IMR-90 (cell line): ENCODE measurements at regions not wholly inside any gene's neighbourhood (a gene's known extent, or its start where the extent isn't known, plus 50 kb on each side); places are given as distances from the start of the nearest gene placed in this dataset.

Source experiments
- ATAC-seq: fragments of 200-7000 bp; cut with Tn5 transposase; 2 replicates; pipeline ENCODE4 v1.9.1; 2020; ENCODE audit warnings: low read depth, mild to moderate bottlenecking, moderate library complexity
- BruUV-seq: library from RNA; stranded (reverse); fragments of 400-500 nt; replicated peaks from 2 replicates; lab custom pipeline; 2021; lab: Mats Ljungman, UMichigan
- CTCF ChIA-PET: fragments of 300-600 bp; formaldehyde crosslinking; extraction: SDS; loops from one replicate; lab custom pipeline; 2021; ENCODE audit warnings: antibody characterized with exemption; lab: Yijun Ruan, JAX
- POLR2A ChIA-PET: fragments of 300-600 bp; sonication (Branson Sonifier 250); formaldehyde crosslinking; loops from one replicate; lab custom pipeline; 2022; ENCODE audit warnings: antibody characterized with exemption; ENCODE audit not compliant: unreplicated experiment; lab: Charles Lee
- DNase-seq: peaks from one replicate; pipeline ENCODE4 v3.0.0; 2013
- H2AFZ ChIP-seq: replicated peaks from 2 replicates; pipeline ENCODE3; 2013; ENCODE audit warnings: low read length, mild to moderate bottlenecking; ENCODE audit not compliant: poor library complexity
- H2AK5ac ChIP-seq: 2 replicates; pipeline ENCODE4 v1.6.1; 2013; ENCODE audit warnings: low read depth, low read length, inconsistent platforms
- H2AK9ac ChIP-seq: replicated peaks from 2 replicates; pipeline ENCODE3; 2013; ENCODE audit warnings: mild to moderate bottlenecking, low read depth, low read length, moderate library complexity; ENCODE audit not compliant: poor library complexity
- H2BK120ac ChIP-seq: 2 replicates; pipeline ENCODE4 v1.6.1; 2013; ENCODE audit warnings: low read depth, low read length, inconsistent platforms
- H2BK15ac ChIP-seq: 3 replicates; pipeline ENCODE4 v1.6.1; 2013; ENCODE audit warnings: low read depth, low read length, inconsistent platforms
- H2BK20ac ChIP-seq: 2 replicates; pipeline ENCODE4 v1.6.1; 2013; ENCODE audit warnings: low read depth, mild to moderate bottlenecking, inconsistent platforms, low read length, moderate library complexity
- H2BK5ac ChIP-seq: 2 replicates; pipeline ENCODE4 v1.6.1; 2013; ENCODE audit warnings: mild to moderate bottlenecking, low read depth, low read length, inconsistent platforms; ENCODE audit not compliant: poor library complexity, severe bottlenecking
- H3K14ac ChIP-seq: replicated peaks from 2 replicates; pipeline ENCODE4 v1.6.1; 2013; ENCODE audit warnings: low read depth, low read length, inconsistent platforms
- H3K18ac ChIP-seq: 2 replicates; pipeline ENCODE4 v1.6.1; 2013; ENCODE audit warnings: low read depth, low read length, control low read depth
- H3K23ac ChIP-seq: 2 replicates; pipeline ENCODE4 v1.6.1; 2013; ENCODE audit warnings: low read depth, low read length, inconsistent platforms
- H3K27ac ChIP-seq: 2 replicates; pipeline ENCODE4 v1.5.1; 2013; ENCODE audit warnings: mild to moderate bottlenecking, control low read depth, low read length; ENCODE audit not compliant: insufficient read depth
- H3K27me3 ChIP-seq: 2 replicates; pipeline ENCODE4 v1.6.1; 2013; ENCODE audit warnings: low read length; ENCODE audit not compliant: control insufficient read depth, insufficient read depth
- H3K36me3 ChIP-seq: 2 replicates; pipeline ENCODE4 v1.6.1; 2013; ENCODE audit warnings: low read length, mixed read lengths; ENCODE audit not compliant: control insufficient read depth, insufficient read depth
- H3K4ac ChIP-seq: 2 replicates; pipeline ENCODE4 v1.6.1; 2013; ENCODE audit warnings: low read depth, low read length, inconsistent platforms
- H3K4me1 ChIP-seq: 2 replicates; pipeline ENCODE4 v1.6.1; 2013; ENCODE audit warnings: low read length, mixed read lengths; ENCODE audit not compliant: control insufficient read depth, insufficient read depth
- H3K4me2 ChIP-seq: 2 replicates; pipeline ENCODE4 v1.6.1; 2013; ENCODE audit warnings: low read depth, mild to moderate bottlenecking, control low read depth, low read length, moderate library complexity
- H3K4me3 ChIP-seq: 2 replicates; pipeline ENCODE4 v1.5.1; 2013; ENCODE audit warnings: low read depth, mild to moderate bottlenecking, control low read depth, low read length, moderate library complexity; ENCODE audit not compliant: insufficient read depth
- H3K56ac ChIP-seq: 2 replicates; pipeline ENCODE4 v1.6.1; 2013; ENCODE audit warnings: low read length, inconsistent platforms; ENCODE audit not compliant: insufficient read depth; ENCODE audit errors: extremely low read depth
- H3K79me1 ChIP-seq, 2 experiments: 2 replicates each; pipeline ENCODE4 v1.6.1; 2013; ENCODE audit warnings: low read length in 2 of 2, inconsistent platforms in 1 of 2, low read depth in 1 of 2
- H3K9ac ChIP-seq: 2 replicates; pipeline ENCODE4 v1.6.1; 2013; ENCODE audit warnings: low read depth, low read length, control low read depth
- H3K9me1 ChIP-seq: 2 replicates; pipeline ENCODE4 v1.6.1; 2013; ENCODE audit warnings: low read length, inconsistent platforms; ENCODE audit not compliant: insufficient read depth
- H3K9me3 ChIP-seq: 2 replicates; pipeline ENCODE4 v1.6.1; 2013; ENCODE audit warnings: low read length; ENCODE audit not compliant: control insufficient read depth, insufficient read depth
- H4K20me1 ChIP-seq: 2 replicates; pipeline ENCODE4 v1.6.1; 2013; ENCODE audit warnings: low read length, inconsistent platforms; ENCODE audit not compliant: insufficient read depth
- H4K5ac ChIP-seq: 2 replicates; pipeline ENCODE4 v1.6.1; 2013; ENCODE audit warnings: mild to moderate bottlenecking, low read depth, low read length, control low read depth
- H4K8ac ChIP-seq, 2 experiments: 2 replicates each; pipeline ENCODE4 v1.6.1; 2013; ENCODE audit warnings: low read depth in 2 of 2, low read length in 2 of 2, control low read depth in 1 of 2, inconsistent platforms in 1 of 2
- H4K91ac ChIP-seq: 2 replicates; pipeline ENCODE4 v1.6.1; 2013; ENCODE audit warnings: low read depth, low read length, inconsistent platforms; ENCODE audit not compliant: insufficient read depth
- MAFK ChIP-seq: IDR thresholded peaks from 2 replicates; pipeline ENCODE4 v1.6.1; 2012; ENCODE audit warnings: low read depth, low read length, improper control_type of control experiment
- POLR2A ChIP-seq: IDR thresholded peaks from 2 replicates; pipeline ENCODE4 v1.6.1; 2012; ENCODE audit warnings: mild to moderate bottlenecking, low read depth, low read length
- RAD21 ChIP-seq: IDR thresholded peaks from 2 replicates; pipeline ENCODE4 v1.6.1; 2012; ENCODE audit warnings: low read length, improper control_type of control experiment
- SMC3 ChIP-seq: fragments of 150-350 bp; IDR thresholded peaks from 2 replicates; pipeline ENCODE4 v1.6.1; 2016; ENCODE audit warnings: low read depth, mild to moderate bottlenecking, antibody characterized with exemption, low read length, moderate library complexity
- WGBS, 2 experiments: methylation state at CpG; one replicate each; pipeline versions ENCODE4 v1.1.5 to v1.1.7; 2013; ENCODE audit warnings: missing lambda C conversion rate in 2 of 2; ENCODE audit not compliant: insufficient read length in 1 of 2; ENCODE audit errors: extremely low coverage in 2 of 2; 5-methylcytosine and 5-hydroxymethylcytosine counted together
- dilution Hi-C: fragments of 300-500 bp; cut with HindIII; formaldehyde crosslinking; loops from one replicate; pipeline ENCODE4 v1.14.3; 2018; ENCODE audit warnings: low sequenced_read_pairs; ENCODE audit not compliant: unreplicated experiment
- in situ Hi-C: fragments of 300-500 bp; cut with MboI; formaldehyde crosslinking; loops from 3 replicates; pipeline ENCODE4 v1.14.3; 2019; ENCODE audit warnings: low sequenced_read_pairs, inconsistent platforms, mixed read lengths
- intact Hi-C: fragments of 100-400 bp; cut with micrococcal nuclease; formaldehyde crosslinking; loops from 2 replicates; pipeline ENCODE4 v1.10.0; 2022

DNA sequence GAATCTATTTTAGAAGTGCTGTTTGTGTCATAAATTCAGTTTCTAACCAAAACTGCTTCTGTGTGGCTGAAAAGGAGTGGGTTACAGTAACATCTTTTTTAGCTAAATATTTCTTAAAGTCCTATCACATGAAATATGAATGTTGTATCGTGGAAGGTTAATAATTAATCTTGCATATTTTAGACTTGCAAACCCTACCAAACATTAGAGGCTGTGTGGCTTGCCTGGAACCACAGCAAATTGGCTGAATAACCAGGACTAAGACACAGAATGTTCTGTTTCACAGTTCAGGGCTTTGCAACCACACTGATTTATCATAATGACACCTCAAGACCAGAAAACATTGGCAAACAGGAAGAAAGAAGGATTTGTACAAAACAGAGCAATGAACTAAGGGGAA, 208.9 kb upstream of the CNTNAP5 start:
- CTCF ChIA-PET: no interaction called here
- H3K79me1 ChIP-seq: no peaks in the 10 kb centered on the region

More for the DNA sequence above, 208.9 kb upstream of the CNTNAP5 start:
- Histone ChIP-seq H2BK15ac (no peak overlapping the region), H3K56ac (no peak overlapping the region), H3K4me1 (no peaks in the 10 kb centered on the region), H4K20me1 (no peaks in the 10 kb centered on the region), H3K27ac (no peak overlapping the region), H3K9me1 (no peaks in the 10 kb centered on the region), H2BK5ac (no peak overlapping the region), H4K91ac (no peak overlapping the region), H3K27me3 (no peaks in the 10 kb centered on the region), H3K14ac (no peak overlapping the region), H3K4ac (no peak overlapping the region), H2AK5ac (no peak overlapping the region), H2AFZ (no peak overlapping the region), H3K23ac (no peak overlapping the region), H4K8ac (no peak overlapping the region), H4K5ac (no peak overlapping the region), H2AK9ac (no peak overlapping the region), H3K4me3 (no peak overlapping the region), H2BK20ac (no peak overlapping the region), H3K9ac (no peak overlapping the region), H2BK120ac (no peak overlapping the region), H3K9me3 (no peaks in the 10 kb centered on the region), H3K4me2 (no peak overlapping the region), H3K18ac (no peak overlapping the region), H3K36me3 (no peaks in the 10 kb centered on the region)
- no TSS peak for BruUV-seq
- POLR2A ChIA-PET: no interaction called here
- no peak for DNase-seq
- in situ Hi-C loops: no loop called here
- no peak for TF ChIP-seq MAFK
- no peak for TF ChIP-seq RAD21
- no peak for TF ChIP-seq SMC3
- TF ChIP-seq POLR2A: no peak
- no CpG with 5 or more reads among the region's 1 CpG for WGBS, 2 experiments
- intact Hi-C loops: no loop called here
- ATAC-seq: no peak
- dilution Hi-C loops: no loop called here
